ENCODE measurements at regions not wholly inside any gene's neighbourhood (a gene's known extent, or its start where the extent isn't known, plus 50 kb on each side); places are given as distances from the start of the nearest gene placed in this dataset.

- no peak for TF ChIP-seq CTCF (conservative IDR thresholded peaks at IDR 0.05 in 1 of 2, IDR thresholded peaks at IDR 0.05 in 1 of 2; ENCODE audit: low read depth in 1 of 2, low read length in 2 of 2)
- no peak for TF ChIP-seq EZH2 (IDR thresholded peaks at IDR 0.05; ENCODE audit: low read length, missing control alignments)
These were observed 807.1 kb downstream of the CDH9 start for GRCh38 chr5:26231316-26231715.
